GM10266 (cell line): ENCODE measurements at regions not wholly inside any gene's neighbourhood (a gene's known extent, or its start where the extent isn't known, plus 50 kb on each side); places are given as distances from the start of the nearest gene placed in this dataset.

Source experiments
- DNase-seq: peaks from one replicate; pipeline ENCODE4 v3.0.0; 2012; ENCODE audit errors: extremely low spot score
- CTCF ChIP-seq: IDR thresholded peaks from 2 replicates; pipeline ENCODE4 v1.5.1; 2012; ENCODE audit warnings: mild to moderate bottlenecking, low read depth; ENCODE audit not compliant: control insufficient read depth, insufficient read depth; ENCODE audit errors: missing control alignments

GRCh38 chr12:115095073-115095748 lies 411.2 kb upstream of the TBX3 start:
- no peak for DNase-seq
- TF ChIP-seq CTCF: no peak

GRCh38 chr12:115094163-115094816 lies 410.3 kb upstream of the TBX3 start:
- no peak for DNase-seq
- TF ChIP-seq CTCF: no peak

GRCh38 chr12:115093261-115093660 lies 409.3 kb upstream of the TBX3 start:
- TF ChIP-seq CTCF: no peak
- no peak for DNase-seq

- no peak for DNase-seq
- TF ChIP-seq CTCF: no peak
These were observed 406.8 kb upstream of the TBX3 start for GRCh38 chr12:115090783-115091182.

- no peak for DNase-seq
- TF ChIP-seq CTCF: no peak
These were observed 405.2 kb upstream of the TBX3 start for GRCh38 chr12:115088995-115089841.

GRCh38 chr12:115088328-115088994 lies 404.5 kb upstream of the TBX3 start:
- TF ChIP-seq CTCF: no peak
- DNase-seq: no peak
